IPS-NIHi7 (cell line): ENCODE measurements at regions not wholly inside any gene's neighbourhood (a gene's known extent, or its start where the extent isn't known, plus 50 kb on each side); places are given as distances from the start of the nearest gene placed in this dataset.

ENCODE experiments used
- DNase-seq: peaks from one replicate; pipeline ENCODE4 v3.0.0; 2012; ENCODE audit warnings: mixed read lengths; ENCODE audit errors: extremely low spot score

- DNase-seq: no peak
Measured at GRCh38 chr17:68740555-68741447, 139.6 kb upstream of the FAM20A start.

- DNase-seq: no peak
Measured at GRCh38 chr17:68737761-68738443, 136.7 kb upstream of the FAM20A start.

GRCh38 chr17:68734931-68735330 is 133.8 kb upstream of the FAM20A start:
- no peak for DNase-seq

GRCh38 chr17:68734187-68734900 is 133.2 kb upstream of the FAM20A start:
- DNase-seq: no peak

- peak; percentile 38 for DNase-seq
Measured at GRCh38 chr17:68733241-68734176, 132.3 kb upstream of the FAM20A start.

GRCh38 chr17:68732301-68732749 is 131.2 kb upstream of the FAM20A start:
- DNase-seq: no peak

GRCh38 chr17:68731465-68731864 is 130.3 kb upstream of the FAM20A start:
- no peak for DNase-seq

GRCh38 chr17:68719431-68719830 is 118.3 kb upstream of the FAM20A start:
- no peak for DNase-seq

- DNase-seq: no peak
Measured at GRCh38 chr17:68718926-68719325, 117.8 kb upstream of the FAM20A start.

GRCh38 chr17:68718465-68718864 is 117.3 kb upstream of the FAM20A start:
- DNase-seq: no peak

GRCh38 chr17:68714676-68715075 is 113.5 kb upstream of the FAM20A start:
- DNase-seq: no peak

GRCh38 chr17:68711858-68712257 is 110.7 kb upstream of the FAM20A start:
- DNase-seq: no peak

GRCh38 chr17:68710976-68711375 is 109.8 kb upstream of the FAM20A start:
- no peak for DNase-seq

- no peak for DNase-seq
Measured at GRCh38 chr17:68710035-68710780, 109.0 kb upstream of the FAM20A start.

- no peak for DNase-seq
Measured at GRCh38 chr17:68709461-68709860, 108.3 kb upstream of the FAM20A start.

GRCh38 chr17:68707031-68707430 is 105.9 kb upstream of the FAM20A start:
- DNase-seq: no peak

- no peak for DNase-seq
Measured at GRCh38 chr17:68706356-68706920, 105.3 kb upstream of the FAM20A start.

- DNase-seq: no peak
Measured at GRCh38 chr17:68705714-68706076, 104.5 kb upstream of the FAM20A start.

- no peak for DNase-seq
Measured at GRCh38 chr17:68704871-68705713, 103.9 kb upstream of the FAM20A start.
